ENCODE measurements at regions not wholly inside any gene's neighbourhood (a gene's known extent, or its start where the extent isn't known, plus 50 kb on each side); places are given as distances from the start of the nearest gene placed in this dataset.

GRCh38 chr12:114483996-114484395 lies 78.1 kb upstream of the TBX5 start:
- TF ChIP-seq FOS (IDR thresholded peaks at IDR 0.05; ENCODE audit: borderline replicate concordance, insufficient read depth, low read length) = no peak
- no peak for TF ChIP-seq EZH2 (IDR thresholded peaks at IDR 0.05; ENCODE audit: borderline replicate concordance, low read depth, low read length, severe bottlenecking)
- no peak for TF ChIP-seq POLR2A (IDR thresholded peaks at IDR 0.05; ENCODE audit: low read depth, low read length)
- no peak for TF ChIP-seq POLR2AphosphoS5 (IDR thresholded peaks at IDR 0.05; ENCODE audit: insufficient read depth, low read depth, low read length)
- TF ChIP-seq CTCF (IDR thresholded peaks at IDR 0.05; ENCODE audit: extremely low read depth in 1 of 2, insufficient read depth in 1 of 2, low read depth in 1 of 2, low read length in 2 of 2) = no peak
- no peak for TF ChIP-seq GATA2 (IDR thresholded peaks at IDR 0.05; ENCODE audit: insufficient read depth, insufficient read length, low read depth, low read length)
- TF ChIP-seq JUN (IDR thresholded peaks at IDR 0.05; ENCODE audit: borderline replicate concordance, insufficient read depth, insufficient read length, low read depth) = no peak
- TF ChIP-seq MAX (IDR thresholded peaks at IDR 0.05; ENCODE audit: insufficient read depth, insufficient read length) = no peak
- no peak for TF ChIP-seq MYC (IDR thresholded peaks at IDR 0.05; ENCODE audit: low read depth, low read length)
- Histone ChIP-seq H3K9me1 (replicated peaks; ENCODE audit: control insufficient read depth, extremely low read depth, insufficient read depth, low read length) (no peaks in the 10 kb centered on the region), H3K4me2 (ENCODE audit: insufficient read depth, low read length) (no peak overlapping the region), H3K9ac (replicated peaks; ENCODE audit: extremely low read depth, insufficient read depth, low read length) (no peak overlapping the region), H2AFZ (ENCODE audit: low read depth, low read length) (no peak overlapping the region), H4K20me1 (replicated peaks; ENCODE audit: control insufficient read depth, extremely low read depth, insufficient read depth, low read length) (no peaks in the 10 kb centered on the region), H3K27me3 (ENCODE audit: control insufficient read depth in 2 of 2, insufficient read depth in 2 of 2, low read length in 2 of 2) (peaks cover 11 to 20% of the 10 kb centered on the region in 2 experiments), H3K79me2 (ENCODE audit: control insufficient read depth, insufficient read depth, low read length) (no peaks in the 10 kb centered on the region), H3K4me3 (replicated peaks in 1 of 3; ENCODE audit: insufficient read depth in 1 of 3, low read depth in 1 of 3, low read length in 3 of 3) (no peak overlapping the region), H3K4me1 (ENCODE audit: control insufficient read depth, extremely low read depth, insufficient read depth, low read length) (no peaks in the 10 kb centered on the region), H3K9me3 (replicated peaks; ENCODE audit: control insufficient read depth, insufficient read depth, low read length) (no peaks in the 10 kb centered on the region), H3K27ac (ENCODE audit: insufficient read depth, low read depth, low read length) (no peak overlapping the region), H3K36me3 (ENCODE audit: control insufficient read depth in 2 of 2, extremely low read depth in 1 of 2, insufficient read depth in 2 of 2, low read length in 2 of 2) (no peaks in the 10 kb centered on the region)
- no TSS peak for BruUV-seq (replicated peaks)
- DNase-seq (ENCODE audit: low read depth, low spot score) (no peak), FAIRE-seq (no peak)
- CTCF ChIA-PET = no interaction called here
- POLR2A ChIA-PET = no interaction called here
- intact Hi-C loops (cut with micrococcal nuclease) (no loop called here), dilution Hi-C loops (cut with MboI; ENCODE audit: extremely low pct_ligation_motif_present, low sequenced_read_pairs) (loop anchor here (25.0 kb wide), 1 partner anchor 472 kb away; no protein-coding TSS in a partner anchor)
